ENCODE measurements at regions not wholly inside any gene's neighbourhood (a gene's known extent, or its start where the extent isn't known, plus 50 kb on each side); places are given as distances from the start of the nearest gene placed in this dataset.
A peak's percentile ranks its signal among the peaks of the same experiment; 100 is the strongest.
"Not testable (repeated sequence)": the region's sequence is repeated elsewhere in the genome, so short reads cannot be mapped to it uniquely, and the experiment has no call there.

GRCh38 chr20:52098186-52098585 is 93.4 kb downstream of the ZFP64 start:
- no peak for DNase-seq

DNA sequence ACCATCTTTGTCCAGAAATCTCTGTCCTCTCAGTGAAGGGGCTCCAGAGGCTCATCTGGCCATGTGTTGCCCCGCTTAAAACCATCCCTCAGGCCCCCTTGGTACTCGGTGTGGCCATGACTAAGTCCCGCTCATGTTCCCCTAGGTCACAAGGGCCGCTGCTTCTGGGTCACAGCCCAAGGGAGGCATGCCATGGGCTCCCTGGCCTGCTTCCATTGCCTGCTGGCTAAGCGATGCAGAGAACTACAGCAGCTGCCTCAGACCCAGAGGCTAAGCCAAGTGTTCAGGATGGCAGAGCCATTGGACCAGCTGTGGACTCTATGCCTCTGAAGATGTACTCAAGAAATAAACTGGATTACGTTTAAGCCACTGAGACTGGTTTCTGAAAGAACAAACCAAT is 95.5 kb downstream of the ZFP64 start:
- no peak for DNase-seq

- DNase-seq, result no peak
Measured at GRCh38 chr20:52094693-52095092, 96.9 kb downstream of the ZFP64 start.

DNA sequence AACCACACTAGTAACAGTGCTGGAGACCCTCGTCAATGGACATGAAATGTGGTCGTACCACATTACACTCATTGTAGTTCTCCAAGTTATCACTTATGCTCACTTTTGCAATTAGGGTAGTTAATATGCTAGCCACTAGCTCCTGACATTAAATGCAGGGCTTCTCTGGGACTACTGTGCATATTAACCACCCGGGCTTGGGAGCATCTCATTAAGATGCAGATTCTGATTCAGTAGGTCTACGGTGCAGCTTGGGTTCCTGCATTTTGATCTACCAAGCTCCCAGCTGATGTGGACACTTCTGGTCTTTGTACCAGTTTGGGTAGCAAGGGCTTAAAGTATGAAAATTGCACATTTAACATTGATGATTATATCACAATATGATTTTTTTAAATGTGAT is 98.0 kb downstream of the ZFP64 start:
- DNase-seq, result no peak

DNA sequence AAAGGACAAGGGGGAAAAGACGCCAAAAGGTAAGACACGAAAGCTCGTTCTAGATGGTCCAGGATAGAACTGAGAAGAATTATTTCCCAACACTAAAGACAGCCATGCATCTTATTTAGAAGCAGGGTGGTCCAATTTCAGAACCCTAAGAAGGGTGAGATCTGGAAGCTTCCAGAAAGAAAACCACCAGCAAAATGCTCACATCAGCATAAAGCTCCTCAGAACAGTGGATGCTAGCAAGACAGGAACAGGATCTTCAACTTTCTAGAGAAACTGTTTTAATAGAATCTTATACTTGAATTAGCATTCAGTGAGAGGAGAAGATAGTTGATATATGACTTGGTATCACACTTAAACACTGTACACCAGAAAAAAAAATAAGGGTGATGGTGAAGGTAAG is 101.5 kb downstream of the ZFP64 start:
- DNase-seq, result no peak

GRCh38 chr20:52087471-52087870 is 104.1 kb downstream of the ZFP64 start:
- no peak for DNase-seq

DNA sequence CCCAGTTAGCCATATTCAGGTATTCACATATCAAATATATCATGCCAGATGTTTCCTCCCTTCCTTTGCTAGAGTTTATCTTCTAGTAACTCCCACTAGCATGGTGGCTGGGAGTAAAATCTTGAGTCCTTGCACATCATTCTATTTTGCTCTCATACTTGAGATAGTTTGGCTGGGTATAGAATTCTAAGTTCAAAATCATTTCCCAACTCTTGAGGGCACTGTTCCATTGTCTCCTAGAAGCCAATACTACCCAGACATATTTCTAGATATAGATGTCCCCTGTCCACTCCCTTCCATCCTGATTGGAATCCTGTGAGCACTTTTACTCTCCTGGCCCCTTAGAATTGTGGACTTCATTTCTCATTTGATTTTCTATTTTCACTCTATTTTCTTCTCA is 104.7 kb downstream of the ZFP64 start:
- no peak for DNase-seq

- DNase-seq, result no peak
Measured at GRCh38 chr20:52084727-52085126, 106.9 kb downstream of the ZFP64 start.

DNA sequence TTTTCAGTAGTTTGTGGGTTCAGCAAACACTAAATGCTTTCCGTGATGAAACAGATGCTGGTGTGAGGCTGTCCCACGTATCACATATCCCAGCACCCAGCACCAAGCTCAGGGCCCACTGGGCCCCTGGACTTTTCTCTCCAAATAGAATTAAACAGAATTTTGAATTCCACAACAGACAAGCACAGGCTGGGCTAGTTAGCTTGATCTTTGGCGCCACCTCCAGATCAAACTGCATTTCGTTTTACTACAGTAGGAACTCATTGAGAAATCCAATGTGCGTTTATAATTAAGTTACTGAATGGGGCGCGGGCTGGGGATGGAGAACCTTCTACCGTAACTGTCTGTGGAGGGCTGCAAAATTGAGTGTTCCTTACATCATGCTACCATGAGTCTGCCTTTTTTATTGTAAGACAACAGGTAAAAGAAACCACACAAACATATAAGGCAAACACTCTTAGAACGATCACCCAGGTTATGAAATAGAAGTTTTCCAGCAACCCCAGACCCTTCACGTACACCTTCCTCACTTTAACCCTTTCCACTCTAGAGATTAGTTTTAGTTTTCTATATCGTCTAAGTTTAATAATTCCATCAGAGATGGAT is 107.8 kb downstream of the ZFP64 start:
- peak; percentile 57 to 63 for DNase-seq

- DNase-seq, result no peak
Measured at GRCh38 chr20:52082612-52083011, 109.0 kb downstream of the ZFP64 start.

DNA sequence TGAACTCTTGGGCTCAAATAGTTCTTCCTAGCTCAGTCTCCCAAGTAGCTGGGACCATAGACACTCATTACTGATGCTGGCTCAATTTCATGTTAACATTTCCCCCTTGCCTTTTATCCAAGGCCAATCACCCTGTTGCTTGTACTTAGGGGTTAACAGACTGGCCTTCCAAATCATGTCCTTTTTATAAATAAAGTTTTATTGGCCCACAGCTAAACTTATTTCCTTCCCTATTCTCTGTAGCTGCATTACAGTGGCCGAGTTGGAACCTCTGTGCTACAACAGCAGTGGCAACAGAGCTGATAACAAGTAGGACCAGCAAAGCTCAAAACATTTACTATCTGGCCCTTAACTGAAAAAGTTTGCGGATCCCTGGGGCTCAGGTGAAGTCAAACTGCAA is 109.8 kb downstream of the ZFP64 start:
- DNase-seq, result no peak

DNA sequence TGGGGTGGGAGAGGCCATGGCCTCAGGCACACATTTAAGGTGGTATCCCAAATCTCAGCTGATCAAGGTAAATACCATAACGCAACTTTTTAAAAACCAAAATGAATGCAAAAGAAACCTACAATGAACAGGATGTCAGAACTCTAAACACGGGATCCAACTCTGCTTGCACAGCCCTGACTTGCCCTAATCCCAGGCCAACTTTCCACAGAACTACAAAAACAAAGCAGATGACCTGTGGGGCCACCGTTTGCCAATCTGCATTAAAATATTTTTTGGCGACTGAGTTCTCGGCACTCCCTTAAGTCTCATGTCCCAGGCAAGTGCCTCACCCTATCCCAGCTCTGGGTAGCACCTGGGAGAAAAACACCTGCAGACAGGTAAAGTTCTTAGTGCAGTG is 110.5 kb downstream of the ZFP64 start:
- no peak for DNase-seq

- no peak for DNase-seq
Measured at GRCh38 chr20:52078289-52078688, 113.3 kb downstream of the ZFP64 start.

- no peak for DNase-seq
Measured at GRCh38 chr20:52076164-52076563, 115.4 kb downstream of the ZFP64 start.

- no peak for DNase-seq
Measured at GRCh38 chr20:52075400-52075799, 116.2 kb downstream of the ZFP64 start.

GRCh38 chr20:52071136-52071535 is 120.4 kb downstream of the ZFP64 start:
- DNase-seq, result no peak

DNA sequence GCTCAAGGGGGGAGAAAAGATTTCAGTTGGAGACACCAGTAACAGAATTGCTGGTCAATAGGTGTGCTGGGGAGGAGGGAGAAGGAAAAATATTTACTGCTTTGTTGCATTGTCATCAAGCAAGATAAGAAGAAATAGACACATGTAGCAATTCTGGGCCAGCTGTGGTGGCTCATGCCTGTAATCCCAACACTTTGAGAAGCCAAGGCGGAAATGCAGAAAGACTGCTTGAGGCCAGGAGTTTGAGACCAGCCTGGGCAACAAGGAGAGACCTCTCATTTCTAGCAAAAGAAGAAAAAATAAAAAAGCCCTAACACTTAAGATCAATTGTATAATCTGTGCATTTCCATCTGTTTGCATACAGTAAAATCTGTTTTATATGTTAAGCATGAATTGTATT is 126.6 kb downstream of the ZFP64 start:
- DNase-seq, result no peak

GRCh38 chr20:52062452-52063209 is 128.9 kb downstream of the ZFP64 start:
- no peak for DNase-seq

DNA sequence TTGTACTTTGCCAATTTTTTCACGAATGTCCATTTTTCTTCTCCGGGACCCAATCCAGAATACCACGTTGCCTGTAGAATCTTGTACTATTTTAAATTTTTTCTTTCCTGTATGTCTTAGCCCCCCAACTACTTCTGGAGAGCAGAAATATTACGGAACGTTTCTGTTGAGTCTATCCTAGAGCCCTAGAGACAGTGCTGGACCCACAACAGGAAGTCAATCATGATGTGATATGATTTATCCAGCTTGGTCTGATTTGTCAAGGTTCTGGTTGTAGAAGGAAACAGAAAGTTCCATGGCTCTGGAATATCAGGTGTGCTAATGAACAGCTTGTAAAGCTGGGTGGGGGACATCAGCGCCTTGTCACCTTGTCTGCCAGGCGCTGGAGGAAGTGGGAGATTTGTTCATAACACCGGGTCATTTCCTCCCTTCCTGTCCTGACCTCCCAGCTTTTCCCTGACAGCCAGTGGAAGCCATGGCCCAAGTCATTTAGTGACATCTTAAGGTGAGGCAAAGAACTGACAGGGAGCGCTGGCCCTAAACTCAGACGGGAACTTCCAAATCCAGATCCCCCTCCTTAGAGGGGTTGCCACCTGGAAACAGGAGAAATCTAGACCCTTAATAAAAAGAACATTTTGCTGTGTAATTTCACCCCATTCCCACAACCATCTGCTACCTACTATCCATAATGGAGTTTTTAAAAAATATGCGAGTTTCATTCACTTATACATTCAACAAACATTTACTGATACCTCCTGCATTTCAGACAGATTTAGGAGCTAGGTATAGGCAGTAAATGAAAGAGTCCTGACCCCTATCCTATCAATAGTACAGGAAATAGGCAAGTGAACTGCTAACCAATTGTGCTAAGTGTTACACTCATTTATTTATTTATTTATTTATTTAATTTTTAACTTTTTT is 130.5 kb downstream of the ZFP64 start:
- DNase-seq, result peak in 1 of 2 experiments; percentile 9

- not testable (repeated sequence) for DNase-seq
Measured at GRCh38 chr20:52057133-52057532, 134.4 kb downstream of the ZFP64 start.

GRCh38 chr20:52056203-52057062 is 135.1 kb downstream of the ZFP64 start:
- DNase-seq, result no peak

DNA sequence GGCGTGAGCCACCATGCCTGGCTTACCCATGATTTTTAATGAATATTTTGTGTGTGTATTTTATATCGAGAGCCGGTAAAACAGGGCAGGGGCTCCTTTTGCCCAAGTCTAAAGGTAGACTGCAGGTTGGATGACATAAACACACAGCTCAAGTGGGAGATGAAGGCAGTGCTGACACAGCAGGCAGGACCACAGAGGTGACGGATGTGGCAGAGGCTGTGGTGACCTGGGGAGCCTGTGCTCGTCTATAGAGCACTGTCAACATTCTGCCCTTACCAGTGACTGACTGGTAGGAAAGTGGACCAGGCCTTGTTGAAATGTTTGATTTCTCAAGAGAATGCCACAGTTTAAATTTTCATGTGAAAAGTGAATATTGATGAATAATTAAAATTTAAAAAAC is 137.5 kb downstream of the ZFP64 start:
- no peak for DNase-seq

Measured in NCI-H2081 (cell line).